NB4 (cell line): ENCODE measurements at regions not wholly inside any gene's neighbourhood (a gene's known extent, or its start where the extent isn't known, plus 50 kb on each side); places are given as distances from the start of the nearest gene placed in this dataset.

Experiments used
- POLR2A ChIP-seq: IDR thresholded peaks from 2 replicates; pipeline ENCODE4 v1.6.1; 2011; ENCODE audit warnings: mild to moderate bottlenecking; ENCODE audit not compliant: insufficient read length; ENCODE audit errors: extremely low read depth
- TF ChIP-seq, protein P1 (sequence below): IDR thresholded peaks from 2 replicates; pipeline ENCODE4 v1.6.1; 2011; ENCODE audit warnings: low read depth, low read length

GRCh38 chr5:39668980-39669379 lies 244.2 kb upstream of the DAB2 start:
- TF ChIP-seq, protein P1, sequence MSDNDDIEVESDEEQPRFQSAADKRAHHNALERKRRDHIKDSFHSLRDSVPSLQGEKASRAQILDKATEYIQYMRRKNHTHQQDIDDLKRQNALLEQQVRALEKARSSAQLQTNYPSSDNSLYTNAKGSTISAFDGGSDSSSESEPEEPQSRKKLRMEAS = no peak
- TF ChIP-seq POLR2A = no peak
